ENCODE measurements at regions not wholly inside any gene's neighbourhood (a gene's known extent, or its start where the extent isn't known, plus 50 kb on each side); places are given as distances from the start of the nearest gene placed in this dataset.

DNA sequence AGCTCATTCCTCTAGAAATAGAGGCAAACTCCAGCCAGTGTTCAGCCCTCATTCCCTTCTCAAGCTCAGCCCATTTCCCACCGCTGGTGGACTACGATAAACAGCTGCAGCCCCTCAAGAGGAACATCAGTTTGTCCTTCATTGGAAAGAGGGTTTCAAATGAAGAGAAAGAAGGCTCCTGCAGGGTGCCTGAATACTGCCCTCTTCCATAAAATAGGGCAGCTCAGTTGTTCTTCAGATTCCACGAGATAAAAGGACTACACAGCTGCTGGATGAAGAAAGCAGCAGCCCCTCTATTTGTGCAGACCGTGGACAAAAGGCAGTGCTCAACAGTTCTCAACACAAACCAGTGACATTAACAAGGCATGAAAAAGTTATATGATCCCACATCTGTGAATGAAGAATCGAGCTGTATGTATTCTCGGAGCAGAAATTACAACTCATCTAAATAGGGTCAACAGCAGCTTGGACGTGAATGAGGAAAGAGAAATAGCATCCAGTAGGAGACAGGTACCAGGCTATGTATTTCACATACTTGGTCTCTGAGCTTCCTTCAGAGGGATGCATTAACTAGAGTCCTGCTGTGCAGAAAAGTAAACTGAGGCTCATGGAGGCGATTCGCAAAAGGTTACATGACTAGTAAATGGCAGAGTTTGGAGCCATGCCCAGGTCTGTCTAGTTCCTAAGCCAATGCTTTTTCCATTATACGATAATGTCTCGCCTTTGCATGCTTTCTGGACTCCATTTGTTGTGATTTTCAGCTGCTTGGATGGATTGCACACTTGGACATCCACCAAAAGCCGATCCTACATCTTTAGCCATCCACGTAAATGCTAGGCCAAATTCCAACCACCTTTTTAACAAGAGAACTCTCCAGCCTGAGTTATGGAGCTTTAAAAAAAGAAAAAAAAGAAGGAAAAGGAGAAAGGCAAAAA, 301.2 kb upstream of the PPARGC1A start:
- TF ChIP-seq EHMT2 (IDR thresholded peaks at IDR 0.05; ENCODE audit: low read depth): no peak
- TF ChIP-seq NR3C1 (IDR thresholded peaks at IDR 0.05): no peak
- TF ChIP-seq HEYL (CRISPR knock-in tag; IDR thresholded peaks at IDR 0.05): no peak
- TF ChIP-seq KDM5A (IDR thresholded peaks at IDR 0.05): no peak
- TF ChIP-seq SREBF2 (IDR thresholded peaks at IDR 0.05): no peak
- TF ChIP-seq, protein P1, sequence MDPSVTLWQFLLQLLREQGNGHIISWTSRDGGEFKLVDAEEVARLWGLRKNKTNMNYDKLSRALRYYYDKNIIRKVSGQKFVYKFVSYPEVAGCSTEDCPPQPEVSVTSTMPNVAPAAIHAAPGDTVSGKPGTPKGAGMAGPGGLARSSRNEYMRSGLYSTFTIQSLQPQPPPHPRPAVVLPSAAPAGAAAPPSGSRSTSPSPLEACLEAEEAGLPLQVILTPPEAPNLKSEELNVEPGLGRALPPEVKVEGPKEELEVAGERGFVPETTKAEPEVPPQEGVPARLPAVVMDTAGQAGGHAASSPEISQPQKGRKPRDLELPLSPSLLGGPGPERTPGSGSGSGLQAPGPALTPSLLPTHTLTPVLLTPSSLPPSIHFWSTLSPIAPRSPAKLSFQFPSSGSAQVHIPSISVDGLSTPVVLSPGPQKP (IDR thresholded peaks at IDR 0.05; ENCODE audit: low read depth, low read length): no peak
- TF ChIP-seq, protein P2, sequence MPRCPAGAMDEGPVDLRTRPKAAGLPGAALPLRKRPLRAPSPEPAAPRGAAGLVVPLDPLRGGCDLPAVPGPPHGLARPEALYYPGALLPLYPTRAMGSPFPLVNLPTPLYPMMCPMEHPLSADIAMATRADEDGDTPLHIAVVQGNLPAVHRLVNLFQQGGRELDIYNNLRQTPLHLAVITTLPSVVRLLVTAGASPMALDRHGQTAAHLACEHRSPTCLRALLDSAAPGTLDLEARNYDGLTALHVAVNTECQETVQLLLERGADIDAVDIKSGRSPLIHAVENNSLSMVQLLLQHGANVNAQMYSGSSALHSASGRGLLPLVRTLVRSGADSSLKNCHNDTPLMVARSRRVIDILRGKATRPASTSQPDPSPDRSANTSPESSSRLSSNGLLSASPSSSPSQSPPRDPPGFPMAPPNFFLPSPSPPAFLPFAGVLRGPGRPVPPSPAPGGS (IDR thresholded peaks at IDR 0.05): no peak
- no peak for TF ChIP-seq FOSB (CRISPR knock-in tag; IDR thresholded peaks at IDR 0.05)
- TF ChIP-seq ZC3H11A (IDR thresholded peaks at IDR 0.05): no peak
- TF ChIP-seq ZNF302 (CRISPR knock-in tag; IDR thresholded peaks at IDR 0.05): no peak
- no peak for TF ChIP-seq RCOR1 (IDR thresholded peaks at IDR 0.05; ENCODE audit: low read depth, low read length)
- Histone ChIP-seq H3K9me3 (no peaks in the 10 kb centered on the region), H3K4me1 (no peaks in the 10 kb centered on the region), H3K27ac (no peak overlapping the region), H3K4me2 (no peak overlapping the region), H3K4me3 (no peak overlapping the region)
- FAIRE-seq (no peak), DNase-seq (ENCODE audit: low read depth in 1 of 2, low spot score in 1 of 2) (no peak), ATAC-seq (no peak)
- POLR2A ChIA-PET: no interaction called here
- CTCF ChIA-PET: no interaction called here
- 30% methylated on average over 13 of the region's 13 CpGs for WGBS (ENCODE audit: missing lambda C conversion rate)

DNA sequence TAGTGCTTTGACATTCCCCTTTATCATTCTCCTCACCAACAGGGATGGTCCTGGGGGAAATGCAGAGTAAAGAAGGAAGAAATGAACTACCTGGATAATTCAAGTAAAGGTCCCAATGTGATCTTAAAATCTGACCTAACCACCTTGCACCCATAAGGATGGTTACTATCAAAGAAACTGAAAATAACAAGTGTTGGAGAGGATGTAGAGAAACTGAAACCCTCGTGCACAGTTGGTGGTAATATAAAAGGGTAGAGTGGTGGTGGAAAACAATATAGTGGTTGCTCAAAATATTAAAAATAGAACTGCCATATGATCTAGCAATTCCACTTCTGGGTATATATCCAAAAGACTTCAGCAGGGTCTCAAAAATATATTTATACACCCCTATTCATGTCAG, 298.6 kb upstream of the PPARGC1A start:
- WGBS (ENCODE audit: missing lambda C conversion rate): 3% methylated on average over 1 of the region's 1 CpG
- Histone ChIP-seq H3K4me2 (no peak overlapping the region), H3K4me1 (no peaks in the 10 kb centered on the region), H3K27ac (no peak overlapping the region), H3K9me3 (no peaks in the 10 kb centered on the region), H3K4me3 (no peak overlapping the region)
- no peak for ATAC-seq
- ChIA-PET POLR2A (no interaction called here), CTCF (no interaction called here)
- no peak for DNase-seq (ENCODE audit: low read depth in 1 of 2, low spot score in 1 of 2)
- TF ChIP-seq HES2 (IDR thresholded peaks at IDR 0.05) (no peak), RCOR1 (IDR thresholded peaks at IDR 0.05; ENCODE audit: low read depth, low read length) (no peak), HOXA7 (CRISPR knock-in tag; IDR thresholded peaks at IDR 0.05) (no peak), NFE2L2 (conservative IDR thresholded peaks at IDR 0.05; ENCODE audit: low read length) (no peak), RNF2 (IDR thresholded peaks at IDR 0.05; ENCODE audit: borderline replicate concordance, low read depth) (no peak), ZSCAN20 (CRISPR knock-in tag; IDR thresholded peaks at IDR 0.05) (no peak), MAFK (IDR thresholded peaks at IDR 0.05; ENCODE audit: partially characterized antibody) (no peak), HDAC2 (IDR thresholded peaks at IDR 0.05) (no peak)
- TF ChIP-seq, protein P3, sequence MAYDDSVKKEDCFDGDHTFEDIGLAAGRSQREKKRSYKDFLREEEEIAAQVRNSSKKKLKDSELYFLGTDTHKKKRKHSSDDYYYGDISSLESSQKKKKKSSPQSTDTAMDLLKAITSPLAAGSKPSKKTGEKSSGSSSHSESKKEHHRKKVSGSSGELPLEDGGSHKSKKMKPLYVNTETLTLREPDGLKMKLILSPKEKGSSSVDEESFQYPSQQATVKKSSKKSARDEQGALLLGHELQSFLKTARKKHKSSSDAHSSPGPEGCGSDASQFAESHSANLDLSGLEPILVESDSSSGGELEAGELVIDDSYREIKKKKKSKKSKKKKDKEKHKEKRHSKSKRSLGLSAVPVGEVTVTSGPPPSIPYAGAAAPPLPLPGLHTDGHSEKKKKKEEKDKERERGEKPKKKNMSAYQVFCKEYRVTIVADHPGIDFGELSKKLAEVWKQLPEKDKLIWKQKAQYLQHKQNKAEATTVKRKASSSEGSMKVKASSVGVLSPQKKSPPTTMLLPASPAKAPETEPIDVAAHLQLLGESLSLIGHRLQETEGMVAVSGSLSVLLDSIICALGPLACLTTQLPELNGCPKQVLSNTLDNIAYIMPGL (CRISPR knock-in tag; IDR thresholded peaks at IDR 0.05; ENCODE audit: borderline replicate concordance): no peak
- TF ChIP-seq, protein P4, sequence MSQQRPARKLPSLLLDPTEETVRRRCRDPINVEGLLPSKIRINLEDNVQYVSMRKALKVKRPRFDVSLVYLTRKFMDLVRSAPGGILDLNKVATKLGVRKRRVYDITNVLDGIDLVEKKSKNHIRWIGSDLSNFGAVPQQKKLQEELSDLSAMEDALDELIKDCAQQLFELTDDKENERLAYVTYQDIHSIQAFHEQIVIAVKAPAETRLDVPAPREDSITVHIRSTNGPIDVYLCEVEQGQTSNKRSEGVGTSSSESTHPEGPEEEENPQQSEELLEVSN (IDR thresholded peaks at IDR 0.05; ENCODE audit: borderline replicate concordance, low read depth): no peak
- FAIRE-seq: no peak

Data from A549 (cell line).